ENCODE measurements at regions not wholly inside any gene's neighbourhood (a gene's known extent, or its start where the extent isn't known, plus 50 kb on each side); places are given as distances from the start of the nearest gene placed in this dataset.

- no peak for FAIRE-seq
- DNase-seq (ENCODE audit: insufficient read length, low spot score) = no peak
Measured at GRCh38 chr13:50344717-50345116, 329.5 kb downstream of the KCNRG start.

- DNase-seq (ENCODE audit: insufficient read length, low spot score) (no peak), FAIRE-seq (no peak)
Measured at GRCh38 chr13:50345804-50346203, 330.6 kb downstream of the KCNRG start.

GRCh38 chr13:50348371-50348770 lies 333.1 kb downstream of the KCNRG start:
- no peak for FAIRE-seq
- DNase-seq (ENCODE audit: insufficient read length, low spot score) = no peak

GRCh38 chr13:50352720-50353480 lies 337.7 kb downstream of the KCNRG start:
- DNase-seq (ENCODE audit: insufficient read length, low spot score) = no peak

GRCh38 chr13:50353651-50354415 lies 338.6 kb downstream of the KCNRG start:
- FAIRE-seq = no peak
- DNase-seq (ENCODE audit: insufficient read length, low spot score) = no peak

More at GRCh38 chr13:50352720-50353480, 337.7 kb downstream of the KCNRG start:
- FAIRE-seq = no peak

- peak; percentile 87 for FAIRE-seq
- DNase-seq (ENCODE audit: insufficient read length, low spot score) = no peak
Measured at GRCh38 chr13:50355797-50356196, 340.6 kb downstream of the KCNRG start.

GRCh38 chr13:50357136-50357535 lies 341.9 kb downstream of the KCNRG start:
- DNase-seq (ENCODE audit: insufficient read length, low spot score) = no peak
- FAIRE-seq = no peak

- DNase-seq (ENCODE audit: insufficient read length, low spot score) (no peak), FAIRE-seq (no peak)
Measured at GRCh38 chr13:50357586-50358118, 342.4 kb downstream of the KCNRG start.

GRCh38 chr13:50358231-50359040 lies 343.2 kb downstream of the KCNRG start:
- DNase-seq (ENCODE audit: insufficient read length, low spot score) = no peak
- FAIRE-seq = no peak

GRCh38 chr13:50359041-50359367 lies 343.8 kb downstream of the KCNRG start:
- DNase-seq (ENCODE audit: insufficient read length, low spot score) (no peak), FAIRE-seq (no peak)

- DNase-seq (ENCODE audit: insufficient read length, low spot score) (no peak), FAIRE-seq (no peak)
Measured at GRCh38 chr13:50359779-50360178, 344.5 kb downstream of the KCNRG start.

- no peak for DNase-seq (ENCODE audit: insufficient read length, low spot score)
- no peak for FAIRE-seq
Measured at GRCh38 chr13:50360637-50361036, 345.4 kb downstream of the KCNRG start.

GRCh38 chr13:50361282-50361681 lies 346.0 kb downstream of the KCNRG start:
- peak; percentile 75 for FAIRE-seq

GRCh38 chr13:50365408-50366391 lies 350.5 kb downstream of the KCNRG start:
- FAIRE-seq (peak; percentile 91), DNase-seq (ENCODE audit: insufficient read length, low spot score) (no peak)

More at GRCh38 chr13:50361282-50361681, 346.0 kb downstream of the KCNRG start:
- no peak for DNase-seq (ENCODE audit: insufficient read length, low spot score)

GRCh38 chr13:50366488-50367174 lies 351.4 kb downstream of the KCNRG start:
- DNase-seq (ENCODE audit: insufficient read length, low spot score) = no peak
- peak; percentile 97 for FAIRE-seq

GRCh38 chr13:50369646-50370045 lies 354.4 kb downstream of the KCNRG start:
- DNase-seq (ENCODE audit: insufficient read length, low spot score) (no peak), FAIRE-seq (no peak)

- DNase-seq (ENCODE audit: insufficient read length, low spot score) (no peak), FAIRE-seq (peak; percentile 60)
Measured at GRCh38 chr13:50370303-50370950, 355.2 kb downstream of the KCNRG start.

GRCh38 chr13:50374517-50374916 lies 359.3 kb downstream of the KCNRG start:
- DNase-seq (ENCODE audit: insufficient read length, low spot score) = no peak
- no peak for FAIRE-seq

- DNase-seq (ENCODE audit: insufficient read length, low spot score) (no peak), FAIRE-seq (no peak)
Measured at GRCh38 chr13:50375792-50376191, 360.5 kb downstream of the KCNRG start.
